DOHH2 (cell line): ENCODE measurements at regions not wholly inside any gene's neighbourhood (a gene's known extent, or its start where the extent isn't known, plus 50 kb on each side); places are given as distances from the start of the nearest gene placed in this dataset.

ENCODE experiments used
- CTCF ChIP-seq: fragments of 200-600 bp; sonication (generic); IDR thresholded peaks from one replicate; pipeline ENCODE4 v1.5.1; 2014; ENCODE audit warnings: antibody characterized with exemption, mild to moderate bottlenecking, low read depth, low read length; ENCODE audit not compliant: poor library complexity, severe bottlenecking
- EZH2phosphoT487 ChIP-seq: fragments of 200-600 bp; sonication (generic); IDR thresholded peaks from 2 replicates; pipeline ENCODE4 v1.6.1; 2017; ENCODE audit warnings: borderline replicate concordance, mild to moderate bottlenecking, antibody characterized with exemption, low read length, moderate library complexity, mixed read lengths

DNA sequence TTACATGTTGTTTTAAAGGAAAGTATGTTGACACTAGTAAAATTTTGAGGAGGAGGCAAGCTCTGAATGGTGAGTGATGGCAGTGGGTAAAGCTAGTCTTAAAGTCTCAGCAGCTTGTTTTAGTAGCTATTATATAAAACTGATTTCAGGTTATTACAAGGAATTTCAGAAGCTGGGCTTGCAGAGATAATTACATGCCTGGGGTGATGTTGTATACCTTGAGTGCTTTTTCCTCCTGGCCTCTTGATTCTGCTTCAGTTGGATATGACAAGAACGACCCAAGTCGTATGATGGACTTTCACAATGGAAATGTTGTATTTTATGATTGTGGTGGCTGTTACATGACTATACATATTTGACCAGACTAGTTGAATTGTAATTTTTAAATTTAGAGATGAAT is 175.5 kb upstream of the ADGRL3 start:
- TF ChIP-seq CTCF: no peak
- no peak for TF ChIP-seq EZH2phosphoT487
